HCT116 (cell line): ENCODE measurements at regions not wholly inside any gene's neighbourhood (a gene's known extent, or its start where the extent isn't known, plus 50 kb on each side); places are given as distances from the start of the nearest gene placed in this dataset.

Experiments used
- ATAC-seq: fragments of 200-7000 bp; cut with Tn5 transposase; 2 replicates; pipeline ENCODE4 v1.9.1; 2020; ENCODE audit warnings: mild to moderate bottlenecking, moderate library complexity
- BruUV-seq: library from RNA; stranded (reverse); fragments of 400-500 nt; replicated peaks from 2 replicates; lab custom pipeline; 2021; lab: Mats Ljungman, UMichigan
- CTCF ChIA-PET: fragments of 300-600 bp; sonication (Branson Sonifier 250); formaldehyde crosslinking; loops from one replicate; lab custom pipeline; 2021; ENCODE audit warnings: antibody characterized with exemption; lab: Charles Lee
- POLR2A ChIA-PET: fragments of 300-600, 350-600 bp; sonication (Branson Sonifier 250); formaldehyde crosslinking; loops from one replicate; lab custom pipeline; 2021; ENCODE audit warnings: antibody characterized with exemption; lab: Charles Lee
- RAD21 ChIA-PET, 2 experiments: fragments of 300-600 bp; sonication (Branson Sonifier 250); formaldehyde crosslinking; loops; one replicate each; lab custom pipeline; 2023; ENCODE audit warnings: low total read pairs in 2 of 2; ENCODE audit not compliant: uncharacterized antibody in 2 of 2, unreplicated experiment in 2 of 2, low non-redundant PET in 1 of 2; lab: Charles Lee
- DNase-seq: peaks from one replicate; pipeline ENCODE4 v3.0.0-alpha.2; 2010; ENCODE audit warnings: low read depth, low spot score
- H2AFZ ChIP-seq: fragments of 200-600 bp; shearing (Covaris generic), sonication (generic); 2 replicates; pipeline ENCODE4 v1.6.1; 2017; ENCODE audit warnings: low read depth, mixed run types, mixed read lengths, antibody characterized with exemption, low read length; ENCODE audit not compliant: poor library complexity, severe bottlenecking
- H3K27ac ChIP-seq: 2 replicates; pipeline ENCODE4 v1.5.1; 2012; ENCODE audit warnings: low read depth, low read length
- H3K27me3 ChIP-seq: fragments of 200-600 bp; sonication (generic); 2 replicates; pipeline ENCODE4 v1.6.1; 2016; ENCODE audit warnings: mixed run types, low read length, mixed read lengths; ENCODE audit not compliant: insufficient read depth
- H3K36me3 ChIP-seq, 2 experiments: fragments of 200-500 bp in 1 of 2; fragments of 200-600 bp in 1 of 2; sonication (Bioruptor generic) in 1 of 2; sonication (generic) in 1 of 2; 2 replicates each; pipeline versions ENCODE4 v1.5.1 to v1.6.1; 2014 to 2016; ENCODE audit warnings: low read length in 2 of 2, inconsistent platforms in 1 of 2, mixed read lengths in 1 of 2, mixed run types in 1 of 2; ENCODE audit not compliant: insufficient read depth in 2 of 2, control insufficient read depth in 1 of 2
- H3K4me1 ChIP-seq, 2 experiments: fragments of 200-600 bp in 1 of 2; sonication (generic) in 1 of 2; 2 replicates each; pipeline versions ENCODE4 v1.5.1 to v1.6.1; 2012 to 2017; ENCODE audit warnings: low read length in 2 of 2, inconsistent platforms in 1 of 2, mild to moderate bottlenecking in 1 of 2, mixed read lengths in 1 of 2, mixed run types in 1 of 2, moderate library complexity in 1 of 2; ENCODE audit not compliant: insufficient read depth in 2 of 2, control insufficient read depth in 1 of 2
- H3K4me2 ChIP-seq: fragments of 200-600 bp; sonication (generic); 2 replicates; pipeline ENCODE4 v1.6.1; 2017; ENCODE audit warnings: mixed run types, low read length, mixed read lengths
- H3K4me3 ChIP-seq, 2 experiments: fragments of 200-600 bp in 1 of 2; sonication (generic) in 1 of 2; replicated peaks in 1 of 2; 2 replicates each; pipeline ENCODE4 v1.5.1; 2011 to 2016; ENCODE audit warnings: low read length in 2 of 2, control low read depth in 1 of 2, low read depth in 1 of 2, mild to moderate bottlenecking in 1 of 2, mixed read lengths in 1 of 2, mixed run types in 1 of 2
- H3K79me2 ChIP-seq: fragments of 200-600 bp; sonication (generic); 2 replicates; pipeline ENCODE4 v1.6.1; 2017; ENCODE audit warnings: mild to moderate bottlenecking, mixed run types, low read length, moderate library complexity, mixed read lengths; ENCODE audit not compliant: insufficient read depth
- H3K9ac ChIP-seq: fragments of 200-600 bp; sonication (generic); 2 replicates; pipeline ENCODE4 v1.6.1; 2016; ENCODE audit warnings: low read length, mixed read lengths
- H3K9me2 ChIP-seq: fragments of 200-600 bp; sonication (generic), shearing (Covaris generic); 2 replicates; pipeline ENCODE4 v1.6.1; 2017; ENCODE audit warnings: mixed run types, mild to moderate bottlenecking, moderate library complexity; ENCODE audit not compliant: insufficient read depth
- H3K9me3 ChIP-seq, 2 experiments: fragments of 200-500 bp in 1 of 2; fragments of 200-600 bp in 1 of 2; sonication (Bioruptor generic) in 1 of 2; sonication (generic) in 1 of 2; 2 replicates each; pipeline ENCODE4 v1.6.1; 2014 to 2017; ENCODE audit warnings: low read length in 2 of 2, mixed read lengths in 2 of 2, inconsistent platforms in 1 of 2, low read depth in 1 of 2, mild to moderate bottlenecking in 1 of 2, mixed run types in 1 of 2, moderate library complexity in 1 of 2; ENCODE audit not compliant: control insufficient read depth in 1 of 2, insufficient read depth in 1 of 2
- H4K20me1 ChIP-seq: fragments of 200-600 bp; sonication (generic), shearing (Covaris generic); 2 replicates; pipeline ENCODE4 v1.6.1; 2017; ENCODE audit warnings: mixed run types, mild to moderate bottlenecking, moderate library complexity; ENCODE audit not compliant: insufficient read depth
- ATF3 ChIP-seq: IDR thresholded peaks from 2 replicates; pipeline ENCODE4 v1.6.1; 2012
- CEBPB ChIP-seq: IDR thresholded peaks from 2 replicates; pipeline ENCODE4 v1.6.1; 2012; ENCODE audit warnings: low read depth
- EGR1 ChIP-seq: IDR thresholded peaks from 2 replicates; pipeline ENCODE4 v1.6.1; 2012; ENCODE audit warnings: low read depth
- ELF1 ChIP-seq: IDR thresholded peaks from 2 replicates; pipeline ENCODE4 v1.6.1; 2012; ENCODE audit warnings: low read depth, borderline replicate concordance
- EZH2phosphoT487 ChIP-seq: fragments of 200-600 bp; IDR thresholded peaks from 2 replicates; pipeline ENCODE4 v1.6.1; 2018; ENCODE audit warnings: antibody characterized with exemption, borderline replicate concordance
- FOSL1 ChIP-seq: IDR thresholded peaks from 2 replicates; pipeline ENCODE4 v1.6.1; 2012; ENCODE audit warnings: low read depth
- JUND ChIP-seq: IDR thresholded peaks from 2 replicates; pipeline ENCODE4 v1.6.1; 2012
- POLR2A ChIP-seq: IDR thresholded peaks from 2 replicates; pipeline ENCODE4 v1.7.0; 2011; ENCODE audit warnings: borderline replicate concordance; ENCODE audit not compliant: insufficient read depth, insufficient read length; ENCODE audit errors: extremely low read depth
- RAD21 ChIP-seq: IDR thresholded peaks from 2 replicates; pipeline ENCODE4 v1.6.1; 2012; ENCODE audit warnings: low read depth, mild to moderate bottlenecking
- REST ChIP-seq: IDR thresholded peaks from 2 replicates; pipeline ENCODE4 v1.6.1; 2012; ENCODE audit warnings: low read depth
- SIN3A ChIP-seq: IDR thresholded peaks from 2 replicates; pipeline ENCODE4 v1.6.1; 2012; ENCODE audit warnings: low read depth
- SP1 ChIP-seq: IDR thresholded peaks from 2 replicates; pipeline ENCODE4 v1.6.1; 2012; ENCODE audit warnings: low read depth
- SRF ChIP-seq: IDR thresholded peaks from 2 replicates; pipeline ENCODE4 v1.6.1; 2012; ENCODE audit warnings: low read depth
- TCF7L2 ChIP-seq: IDR thresholded peaks from 2 replicates; pipeline ENCODE4 v1.7.0; 2011; ENCODE audit warnings: borderline replicate concordance, inconsistent platforms; ENCODE audit not compliant: insufficient read depth, insufficient read length; ENCODE audit errors: extremely low read depth
- YY1 ChIP-seq: IDR thresholded peaks from 2 replicates; pipeline ENCODE4 v1.6.1; 2011; ENCODE audit warnings: low read length, low read depth, moderate library complexity, mild to moderate bottlenecking; ENCODE audit not compliant: insufficient replicate concordance; ENCODE audit errors: extremely low read depth
- ZFX ChIP-seq: fragments of 450-650 bp; IDR thresholded peaks from 2 replicates; pipeline ENCODE4 v1.6.1; 2017
- ZNF274 ChIP-seq: fragments of 200-500 bp; sonication (Bioruptor generic); IDR thresholded peaks from 2 replicates; pipeline ENCODE4 v1.6.1; 2014; ENCODE audit warnings: mild to moderate bottlenecking, low read depth, low read length, inconsistent platforms
- intact Hi-C: fragments of 100-400 bp; cut with micrococcal nuclease; formaldehyde crosslinking; loops from 2 replicates; pipeline ENCODE4 v1.10.0; 2022
- TF ChIP-seq, protein P1 (sequence below): IDR thresholded peaks from 2 replicates; pipeline ENCODE4 v1.6.1; 2012

GRCh38 chr2:220887271-220887870 is 684.7 kb downstream of the EPHA4 start:
- no peak overlapping the region for H2AFZ ChIP-seq
- RAD21 ChIA-PET = no interaction called here
- intact Hi-C loops = no loop called here

More at GRCh38 chr2:220887271-220887870, 684.7 kb downstream of the EPHA4 start:
- H3K9me3 ChIP-seq = no peaks in the 10 kb centered on the region
- CTCF ChIA-PET = no interaction called here
- TF ChIP-seq POLR2A = no peak
- no peak for TF ChIP-seq EGR1
- no peak for TF ChIP-seq TCF7L2
- TF ChIP-seq SIN3A = no peak
- no peak for TF ChIP-seq FOSL1
- TF ChIP-seq SP1 = no peak
- no peak for TF ChIP-seq ELF1
- TF ChIP-seq, protein P1, sequence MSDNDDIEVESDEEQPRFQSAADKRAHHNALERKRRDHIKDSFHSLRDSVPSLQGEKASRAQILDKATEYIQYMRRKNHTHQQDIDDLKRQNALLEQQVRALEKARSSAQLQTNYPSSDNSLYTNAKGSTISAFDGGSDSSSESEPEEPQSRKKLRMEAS = no peak
- TF ChIP-seq REST = no peak
- no peak for TF ChIP-seq CEBPB
- TF ChIP-seq SRF = no peak
- TF ChIP-seq ATF3 = no peak
- TF ChIP-seq EZH2phosphoT487 = no peak
- TF ChIP-seq YY1 = no peak
- no peak for TF ChIP-seq JUND
- no peak for TF ChIP-seq ZNF274
- no peak for TF ChIP-seq RAD21
- TF ChIP-seq ZFX = no peak
- H3K79me2 ChIP-seq = no peaks in the 10 kb centered on the region
- BruUV-seq = no TSS peak
- H3K27me3 ChIP-seq = no peaks in the 10 kb centered on the region
- H3K36me3 ChIP-seq = no peaks in the 10 kb centered on the region
- POLR2A ChIA-PET = no interaction called here
- no peak overlapping the region for H3K4me3 ChIP-seq
- DNase-seq (no peak), ATAC-seq (no peak)
- H4K20me1 ChIP-seq = no peaks in the 10 kb centered on the region
- H3K27ac ChIP-seq = no peak overlapping the region
- H3K9ac ChIP-seq = no peak overlapping the region
- H3K9me2 ChIP-seq = no peaks in the 10 kb centered on the region
- no peak overlapping the region for H3K4me2 ChIP-seq
- H3K4me1 ChIP-seq = no peaks in the 10 kb centered on the region; a peak in 1 of 4 replicates
